ENCODE measurements at regions not wholly inside any gene's neighbourhood (a gene's known extent, or its start where the extent isn't known, plus 50 kb on each side); places are given as distances from the start of the nearest gene placed in this dataset.

DNA sequence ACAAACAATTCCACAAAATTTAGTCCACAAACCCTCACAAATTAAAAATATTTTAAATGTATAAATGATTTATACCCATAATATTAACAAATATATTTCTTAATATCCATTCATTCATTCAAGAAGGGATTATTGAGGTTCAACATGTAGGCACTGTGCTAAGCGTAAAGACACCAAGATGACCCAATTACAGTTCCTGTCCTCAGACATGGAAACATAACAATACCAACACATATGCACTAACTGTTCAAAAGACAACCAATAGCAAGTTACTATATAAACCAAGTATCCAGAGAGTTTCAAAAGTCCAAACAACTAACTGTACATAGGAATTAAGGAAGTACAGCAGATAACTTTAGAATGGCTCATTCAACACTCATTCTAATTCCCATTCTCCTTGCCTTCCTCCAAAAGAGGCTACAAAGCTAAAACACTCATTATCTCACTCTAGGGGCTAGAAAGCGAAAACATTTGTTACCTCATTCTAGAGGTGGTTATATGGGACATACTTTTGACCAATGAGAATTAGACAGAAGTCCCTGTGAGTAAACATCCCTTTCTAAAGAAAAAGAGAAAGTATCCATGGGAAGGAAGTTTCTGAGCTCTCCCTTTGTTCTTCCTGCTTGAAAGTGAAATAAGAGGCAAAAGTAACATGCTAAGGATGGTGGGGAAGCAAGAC, 292.4 kb downstream of the ZEB2 start:
- no peak for DNase-seq (ENCODE audit: insufficient read length)
- TF ChIP-seq POLR2A (IDR thresholded peaks at IDR 0.05; ENCODE audit: low read depth, low read length) (no peak), TAF1 (IDR thresholded peaks at IDR 0.05; ENCODE audit: borderline replicate concordance, low read depth, low read length) (no peak), POLR2AphosphoS5 (IDR thresholded peaks at IDR 0.05; ENCODE audit: low read depth, low read length) (no peak)
- no peak for FAIRE-seq

DNA sequence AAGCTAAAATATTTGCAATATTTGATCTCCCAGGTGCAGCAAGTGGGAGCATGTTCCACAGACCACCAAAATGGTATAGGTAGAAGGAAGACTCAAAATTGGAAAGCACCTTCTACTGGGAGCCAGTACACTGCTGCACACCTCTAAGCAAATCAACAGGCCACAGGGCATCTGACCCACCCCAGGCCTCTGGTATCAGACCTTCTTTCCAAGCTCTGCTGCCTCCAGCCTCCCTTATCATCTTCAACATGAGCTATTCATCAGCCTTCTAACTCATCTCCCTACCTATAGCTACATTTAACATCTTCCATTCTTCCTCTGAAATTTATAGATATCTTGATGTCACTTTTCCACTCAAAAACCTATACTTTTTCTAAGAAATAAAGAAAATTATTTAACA, 294.8 kb downstream of the ZEB2 start:
- DNase-seq (ENCODE audit: insufficient read length) = no peak
- no peak for FAIRE-seq
- no peak for TF ChIP-seq TAF1 (IDR thresholded peaks at IDR 0.05; ENCODE audit: borderline replicate concordance, low read depth, low read length)

DNA sequence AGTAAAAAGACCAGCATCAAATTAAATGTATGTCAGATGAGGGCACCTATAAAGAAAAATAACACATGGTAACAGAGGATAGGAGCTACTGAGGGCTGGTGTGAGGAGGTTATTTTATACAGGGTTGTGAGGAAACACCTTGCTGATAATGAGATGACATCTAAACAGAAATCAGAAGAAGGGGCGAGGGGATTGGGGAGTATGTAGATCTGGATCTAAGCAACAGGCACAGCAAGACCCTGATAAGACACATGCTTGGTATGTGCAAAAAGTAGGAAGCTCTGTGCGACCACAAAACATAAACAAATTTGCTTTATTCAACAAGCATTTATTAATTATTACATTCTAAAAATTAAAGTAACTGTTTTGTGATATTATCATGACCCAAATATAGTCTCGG, 295.4 kb downstream of the ZEB2 start:
- TF ChIP-seq POLR2A (IDR thresholded peaks at IDR 0.05; ENCODE audit: low read depth, low read length) = no peak
- no peak for FAIRE-seq
- no peak for DNase-seq (ENCODE audit: insufficient read length)

DNA sequence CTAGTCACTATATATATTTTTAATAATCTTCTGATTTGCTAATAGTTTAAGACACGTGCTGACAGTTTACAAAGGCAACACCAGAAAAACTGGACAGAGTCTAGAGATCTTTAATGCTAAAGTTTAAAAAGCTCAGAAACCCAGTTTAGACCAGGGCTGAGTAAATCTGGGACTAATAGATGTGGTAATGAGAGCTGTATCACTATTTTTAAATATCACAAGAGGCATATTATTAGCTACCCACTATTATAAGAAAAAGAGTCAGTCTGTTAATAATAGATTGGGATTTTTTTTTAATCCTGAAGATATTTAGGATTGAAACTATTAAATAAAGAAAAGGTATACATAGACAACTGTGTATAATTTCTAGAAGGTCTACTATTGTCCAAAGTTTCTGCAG, 299.9 kb downstream of the ZEB2 start:
- DNase-seq (ENCODE audit: insufficient read length) (no peak), FAIRE-seq (no peak)
- TF ChIP-seq POLR2A (IDR thresholded peaks at IDR 0.05; ENCODE audit: low read depth, low read length) (no peak), TAF1 (IDR thresholded peaks at IDR 0.05; ENCODE audit: borderline replicate concordance, low read depth, low read length) (no peak), POLR2AphosphoS5 (IDR thresholded peaks at IDR 0.05; ENCODE audit: low read depth, low read length) (no peak)

DNA sequence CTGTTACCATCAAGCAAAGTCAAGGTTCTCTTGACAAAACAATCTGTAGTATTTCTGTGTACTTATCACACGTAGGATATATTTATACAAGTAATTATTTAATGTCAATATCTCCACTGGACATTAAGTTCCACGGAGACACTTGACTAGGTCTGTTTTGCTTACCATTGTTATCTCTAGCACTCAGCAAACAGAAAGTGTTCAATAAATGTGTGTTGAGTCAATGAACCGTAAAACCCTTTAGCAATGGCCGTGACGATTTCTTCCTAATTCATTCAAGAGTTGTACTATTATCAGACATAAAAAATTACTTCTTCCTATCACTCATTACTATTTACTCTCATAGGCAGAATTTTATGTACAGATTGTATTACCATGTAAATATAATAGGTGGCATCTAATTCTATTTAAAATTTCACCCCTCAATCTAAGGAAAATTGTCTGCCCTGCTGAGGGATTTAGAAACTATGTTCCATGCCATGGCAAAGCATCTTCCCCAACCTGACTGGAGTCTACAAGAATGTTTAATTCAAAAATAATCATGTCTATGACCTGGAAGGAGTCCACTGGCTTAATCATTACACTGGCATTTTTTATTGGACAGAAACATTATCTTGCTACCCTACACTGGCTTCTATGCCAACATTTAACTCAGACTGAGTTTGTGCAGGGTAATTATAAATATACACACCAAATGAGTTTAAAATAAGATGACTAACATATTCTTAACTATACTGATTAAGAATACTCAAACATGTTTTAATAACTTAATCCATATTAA, 301.9 kb downstream of the ZEB2 start:
- DNase-seq (ENCODE audit: insufficient read length) (no peak), FAIRE-seq (no peak)
- TF ChIP-seq TAF1 (IDR thresholded peaks at IDR 0.05; ENCODE audit: borderline replicate concordance, low read depth, low read length) (no peak), POLR2AphosphoS5 (IDR thresholded peaks at IDR 0.05; ENCODE audit: low read depth, low read length) (no peak), POLR2A (IDR thresholded peaks at IDR 0.05; ENCODE audit: low read depth, low read length) (no peak)

DNA sequence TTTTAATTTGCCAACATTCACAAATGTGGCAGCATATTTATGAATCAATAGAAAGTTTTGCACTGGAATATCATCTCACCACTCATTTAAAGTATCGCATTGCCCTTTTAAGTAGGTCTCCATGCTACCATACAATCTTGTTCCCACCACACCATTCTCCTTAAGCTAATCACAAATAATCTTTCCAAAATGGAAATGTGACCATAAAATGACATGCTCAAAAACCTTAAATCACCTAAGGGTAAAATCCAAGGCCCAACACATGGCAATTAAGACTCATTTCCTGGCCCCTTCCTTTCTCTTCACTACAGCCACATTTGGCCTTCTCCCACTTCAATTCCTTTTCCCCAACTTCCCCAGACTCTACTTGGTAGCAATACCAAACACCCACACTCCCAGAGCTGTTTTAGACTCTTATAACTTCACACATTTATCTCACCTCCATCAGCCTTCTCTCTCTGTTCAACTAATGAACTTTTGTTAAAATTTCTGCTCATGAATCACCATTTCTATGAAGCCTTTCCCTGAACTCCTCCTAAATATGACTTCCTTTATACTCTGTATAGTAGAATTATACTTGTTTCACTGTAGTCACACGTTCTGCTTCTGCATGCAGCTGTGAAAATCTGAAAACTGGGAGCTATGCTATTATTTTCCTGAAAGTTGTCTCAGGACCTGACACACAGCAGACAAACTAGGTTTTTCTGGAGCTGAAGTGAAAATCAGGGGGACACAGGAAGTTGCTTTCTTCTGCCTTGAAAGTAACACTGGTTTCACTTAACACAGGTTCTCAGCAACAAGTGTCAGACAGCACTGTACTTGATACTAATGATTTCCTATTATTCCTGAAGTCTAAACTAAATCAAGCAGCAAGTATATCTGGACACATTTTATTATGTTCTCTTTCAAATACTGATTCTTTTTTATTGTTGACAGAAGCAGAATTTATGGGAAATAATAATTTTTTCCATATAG, 303.9 kb downstream of the ZEB2 start:
- TF ChIP-seq TAF1 (IDR thresholded peaks at IDR 0.05; ENCODE audit: borderline replicate concordance, low read depth, low read length) = no peak
- TF ChIP-seq POLR2AphosphoS5 (IDR thresholded peaks at IDR 0.05; ENCODE audit: low read depth, low read length) = no peak
- no peak for TF ChIP-seq POLR2A (IDR thresholded peaks at IDR 0.05; ENCODE audit: low read depth, low read length)
- FAIRE-seq (peak; percentile 90), DNase-seq (ENCODE audit: insufficient read length) (no peak)

DNA sequence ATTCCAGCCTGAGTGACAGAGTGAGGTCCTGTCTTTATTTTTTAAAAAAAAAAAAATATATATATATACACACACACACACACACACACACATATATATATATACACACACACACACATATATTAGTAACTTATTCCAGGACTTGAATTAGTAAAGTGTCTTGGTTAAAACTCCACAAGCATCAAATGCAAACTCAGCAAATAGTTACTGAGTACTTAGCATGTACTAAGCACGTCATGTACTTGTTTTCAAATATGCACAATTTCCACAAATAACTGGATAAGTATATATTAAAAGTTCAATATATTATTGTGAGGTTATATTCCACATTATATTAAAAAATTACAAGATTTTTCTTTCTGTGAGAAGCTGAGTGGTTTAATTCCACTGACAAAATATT, 304.7 kb downstream of the ZEB2 start:
- TF ChIP-seq TAF1 (IDR thresholded peaks at IDR 0.05; ENCODE audit: borderline replicate concordance, low read depth, low read length) (no peak), POLR2AphosphoS5 (IDR thresholded peaks at IDR 0.05; ENCODE audit: low read depth, low read length) (no peak), POLR2A (IDR thresholded peaks at IDR 0.05; ENCODE audit: low read depth, low read length) (no peak)
- DNase-seq (ENCODE audit: insufficient read length) (no peak), FAIRE-seq (no peak)

DNA sequence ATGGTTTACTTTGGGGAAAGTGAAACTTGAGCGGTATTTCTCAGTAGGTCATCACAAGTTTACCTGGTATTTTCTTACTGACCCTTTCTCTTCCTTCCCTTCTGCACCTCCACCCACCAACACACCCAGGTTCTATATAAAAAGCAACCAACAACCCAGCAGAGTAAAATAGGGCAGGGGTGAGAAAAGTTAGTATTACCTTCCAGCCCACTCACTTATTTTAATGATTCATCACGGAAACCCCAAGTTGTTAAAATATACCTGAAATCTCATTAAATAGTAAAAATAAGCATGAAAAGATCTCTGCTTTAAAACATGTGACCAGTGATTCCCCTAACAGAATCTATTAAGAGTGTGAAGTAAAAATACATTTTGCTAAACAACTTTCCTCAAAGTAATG, 306.1 kb downstream of the ZEB2 start:
- FAIRE-seq = peak; percentile 58

DNA sequence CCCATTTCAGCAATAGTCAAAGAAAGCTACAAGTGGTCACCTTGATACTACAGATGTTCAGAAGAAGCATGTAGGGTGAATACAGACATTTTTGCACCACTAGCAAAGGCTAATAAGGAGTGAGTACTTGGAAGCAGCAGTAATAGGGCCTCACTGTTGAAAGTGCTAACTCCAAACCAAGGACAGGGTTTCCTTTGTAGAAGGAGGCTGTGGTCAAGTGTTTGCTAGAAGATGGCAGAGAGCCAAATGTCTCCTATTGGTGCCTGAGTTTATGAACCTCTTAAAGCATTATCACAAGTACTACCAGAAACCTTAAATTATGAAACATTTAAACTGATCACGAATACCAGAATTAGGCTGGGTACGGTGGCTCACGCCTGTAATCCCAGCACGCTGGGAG, 308.1 kb downstream of the ZEB2 start:
- TF ChIP-seq TAF1 (IDR thresholded peaks at IDR 0.05; ENCODE audit: borderline replicate concordance, low read depth, low read length) (no peak), POLR2AphosphoS5 (IDR thresholded peaks at IDR 0.05; ENCODE audit: low read depth, low read length) (no peak), POLR2A (IDR thresholded peaks at IDR 0.05; ENCODE audit: low read depth, low read length) (no peak)
- FAIRE-seq (peak; percentile 38), DNase-seq (ENCODE audit: insufficient read length) (no peak)

More for the DNA sequence above, 306.1 kb downstream of the ZEB2 start:
- no peak for TF ChIP-seq POLR2AphosphoS5 (IDR thresholded peaks at IDR 0.05; ENCODE audit: low read depth, low read length)
- no peak for DNase-seq (ENCODE audit: insufficient read length)

DNA sequence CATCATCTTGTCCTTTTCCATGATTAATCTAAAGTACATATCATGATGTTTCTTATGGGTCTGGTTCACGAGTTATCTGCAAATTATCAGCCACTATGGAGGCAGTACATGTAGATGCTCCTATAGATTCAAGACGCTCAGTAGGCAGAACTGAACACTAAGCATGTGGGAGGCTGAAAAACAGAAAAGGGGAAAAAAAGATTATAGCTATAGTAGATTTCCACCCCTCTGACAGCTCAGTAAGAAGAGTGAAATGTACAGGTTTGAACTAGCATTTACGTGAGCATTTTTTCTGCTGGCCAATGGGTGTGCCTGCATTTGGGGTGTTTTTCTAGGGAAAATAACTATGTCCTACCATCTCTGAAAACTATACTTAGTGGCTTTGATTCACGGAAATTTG, 308.9 kb downstream of the ZEB2 start:
- FAIRE-seq (no peak), DNase-seq (ENCODE audit: insufficient read length) (no peak)
- TF ChIP-seq POLR2A (IDR thresholded peaks at IDR 0.05; ENCODE audit: low read depth, low read length) (no peak), TAF1 (IDR thresholded peaks at IDR 0.05; ENCODE audit: borderline replicate concordance, low read depth, low read length) (no peak), POLR2AphosphoS5 (IDR thresholded peaks at IDR 0.05; ENCODE audit: low read depth, low read length) (no peak)

DNA sequence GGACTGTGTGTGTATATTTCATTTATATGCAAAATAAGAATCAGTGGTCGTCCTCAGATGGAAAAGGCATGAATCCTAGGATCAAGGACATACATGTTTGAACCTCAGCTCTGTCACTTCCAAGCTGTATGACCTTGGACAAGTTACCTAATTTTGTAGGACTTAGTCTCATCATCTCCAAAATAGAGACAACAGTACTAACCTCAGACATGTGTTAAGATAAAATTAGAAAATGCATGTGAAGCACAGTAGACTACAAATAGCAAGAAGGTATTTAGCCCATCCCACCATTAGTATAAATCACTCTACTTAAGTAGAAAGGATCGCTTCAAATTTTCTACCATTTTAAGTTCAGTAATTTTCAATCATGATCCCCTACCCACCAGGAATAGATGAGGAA, 309.8 kb downstream of the ZEB2 start:
- FAIRE-seq = peak; percentile 38
- DNase-seq (ENCODE audit: insufficient read length) = no peak
- TF ChIP-seq TAF1 (IDR thresholded peaks at IDR 0.05; ENCODE audit: borderline replicate concordance, low read depth, low read length) (no peak), POLR2AphosphoS5 (IDR thresholded peaks at IDR 0.05; ENCODE audit: low read depth, low read length) (no peak), POLR2A (IDR thresholded peaks at IDR 0.05; ENCODE audit: low read depth, low read length) (no peak)
